Progenitor cell of endocrine pancreas (in vitro differentiated cells): ENCODE measurements at regions not wholly inside any gene's neighbourhood (a gene's known extent, or its start where the extent isn't known, plus 50 kb on each side); places are given as distances from the start of the nearest gene placed in this dataset.
"Not testable (repeated sequence)": the region's sequence is repeated elsewhere in the genome, so short reads cannot be mapped to it uniquely, and the experiment has no call there.

Experiments
- DNase-seq: peaks from one replicate; pipeline ENCODE4 v3.0.0; 2021; ENCODE audit warnings: low spot score; ENCODE audit not compliant: unreplicated experiment
- H3K27ac Mint-ChIP-seq: 2 replicates; pipeline ENCODE4 v1.8.0; 2021; ENCODE audit warnings: mild to moderate bottlenecking, moderate library complexity, mixed read lengths
- H3K27me3 Mint-ChIP-seq: 2 replicates; pipeline ENCODE4 v1.8.0; 2021; ENCODE audit warnings: mixed read lengths
- H3K36me3 Mint-ChIP-seq: 2 replicates; pipeline ENCODE4 v1.8.0; 2022; ENCODE audit warnings: mixed read lengths; ENCODE audit not compliant: insufficient read depth
- H3K4me1 Mint-ChIP-seq: 2 replicates; pipeline ENCODE4 v1.8.0; 2021; ENCODE audit warnings: low read depth, mixed read lengths
- H3K4me3 Mint-ChIP-seq: 2 replicates; pipeline ENCODE4 v1.8.0; 2021; ENCODE audit warnings: low read depth, mild to moderate bottlenecking, moderate library complexity, mixed read lengths
- H3K9me3 Mint-ChIP-seq: 2 replicates; pipeline ENCODE4 v1.8.0; 2021; ENCODE audit warnings: low read depth, mixed read lengths
- TF ChIP-seq, protein P1 (sequence below): fragments of 200-600 bp; sonication (generic); IDR thresholded peaks from one replicate; pipeline ENCODE4 v1.5.0; 2021; ENCODE audit warnings: antibody characterized with exemption, mild to moderate bottlenecking; ENCODE audit not compliant: unreplicated experiment

DNA sequence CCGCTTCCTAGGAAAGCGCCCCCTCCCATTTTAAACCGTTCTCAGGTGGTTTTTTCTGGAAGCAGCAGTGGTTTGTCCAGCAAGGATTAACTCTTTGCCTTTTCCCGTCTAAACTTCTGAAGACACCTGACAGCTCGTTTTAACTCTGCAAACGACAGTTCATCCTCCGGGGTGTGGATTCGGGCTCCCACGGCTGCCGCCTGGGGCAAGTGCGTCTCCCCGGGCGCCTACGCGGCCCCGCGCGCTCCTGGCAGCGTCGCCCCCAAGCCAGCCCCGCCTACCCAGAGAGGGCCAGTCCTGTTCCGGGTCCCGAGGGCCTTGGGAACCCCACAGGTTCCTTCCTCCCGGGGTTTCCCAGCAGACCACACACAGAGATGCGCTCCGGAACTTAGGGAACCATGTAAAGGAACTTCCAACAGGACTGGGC, 54.4 kb downstream of the PRR18 start:
- H3K4me3 Mint-ChIP-seq = peak overlapping the region; percentile 66
- H3K36me3 Mint-ChIP-seq = no peaks in the 10 kb centered on the region
- no peaks in the 10 kb centered on the region for H3K4me1 Mint-ChIP-seq
- no peaks in the 10 kb centered on the region for H3K9me3 Mint-ChIP-seq
- no peak for DNase-seq
- TF ChIP-seq, protein P1, sequence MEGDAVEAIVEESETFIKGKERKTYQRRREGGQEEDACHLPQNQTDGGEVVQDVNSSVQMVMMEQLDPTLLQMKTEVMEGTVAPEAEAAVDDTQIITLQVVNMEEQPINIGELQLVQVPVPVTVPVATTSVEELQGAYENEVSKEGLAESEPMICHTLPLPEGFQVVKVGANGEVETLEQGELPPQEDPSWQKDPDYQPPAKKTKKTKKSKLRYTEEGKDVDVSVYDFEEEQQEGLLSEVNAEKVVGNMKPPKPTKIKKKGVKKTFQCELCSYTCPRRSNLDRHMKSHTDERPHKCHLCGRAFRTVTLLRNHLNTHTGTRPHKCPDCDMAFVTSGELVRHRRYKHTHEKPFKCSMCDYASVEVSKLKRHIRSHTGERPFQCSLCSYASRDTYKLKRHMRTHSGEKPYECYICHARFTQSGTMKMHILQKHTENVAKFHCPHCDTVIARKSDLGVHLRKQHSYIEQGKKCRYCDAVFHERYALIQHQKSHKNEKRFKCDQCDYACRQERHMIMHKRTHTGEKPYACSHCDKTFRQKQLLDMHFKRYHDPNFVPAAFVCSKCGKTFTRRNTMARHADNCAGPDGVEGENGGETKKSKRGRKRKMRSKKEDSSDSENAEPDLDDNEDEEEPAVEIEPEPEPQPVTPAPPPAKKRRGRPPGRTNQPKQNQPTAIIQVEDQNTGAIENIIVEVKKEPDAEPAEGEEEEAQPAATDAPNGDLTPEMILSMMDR = no peak
- no peak overlapping the region for H3K27ac Mint-ChIP-seq
- H3K27me3 Mint-ChIP-seq = peaks cover 60% of the 10 kb centered on the region

DNA sequence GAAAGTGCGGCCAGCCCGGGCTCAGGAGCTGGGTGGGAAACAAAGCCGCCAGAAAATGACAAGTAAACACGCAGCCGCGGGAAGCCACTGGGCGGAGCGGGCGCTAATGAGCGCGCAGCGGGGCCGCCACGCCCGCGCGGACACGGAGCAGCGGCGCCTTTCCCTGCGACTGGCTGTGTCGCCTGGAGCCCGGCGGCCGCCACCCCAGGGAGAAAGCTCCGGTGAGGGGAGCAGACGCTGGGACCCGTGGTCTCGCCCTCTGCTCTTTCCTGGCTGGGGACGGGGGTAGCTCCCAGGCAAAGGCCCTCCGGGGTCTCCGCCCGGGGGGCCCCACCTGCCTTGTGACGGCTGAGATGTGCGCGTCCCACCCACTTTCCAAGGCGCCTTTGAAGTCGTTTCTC, 54.9 kb downstream of the PRR18 start:
- Mint-ChIP-seq H3K4me3 (peak overlapping the region; percentile 66), H3K27me3 (peaks cover 55% of the 10 kb centered on the region), H3K36me3 (no peaks in the 10 kb centered on the region), H3K27ac (no peak overlapping the region), H3K4me1 (no peaks in the 10 kb centered on the region), H3K9me3 (no peaks in the 10 kb centered on the region)
- DNase-seq = no peak
- TF ChIP-seq, protein P1 = no peak

DNA sequence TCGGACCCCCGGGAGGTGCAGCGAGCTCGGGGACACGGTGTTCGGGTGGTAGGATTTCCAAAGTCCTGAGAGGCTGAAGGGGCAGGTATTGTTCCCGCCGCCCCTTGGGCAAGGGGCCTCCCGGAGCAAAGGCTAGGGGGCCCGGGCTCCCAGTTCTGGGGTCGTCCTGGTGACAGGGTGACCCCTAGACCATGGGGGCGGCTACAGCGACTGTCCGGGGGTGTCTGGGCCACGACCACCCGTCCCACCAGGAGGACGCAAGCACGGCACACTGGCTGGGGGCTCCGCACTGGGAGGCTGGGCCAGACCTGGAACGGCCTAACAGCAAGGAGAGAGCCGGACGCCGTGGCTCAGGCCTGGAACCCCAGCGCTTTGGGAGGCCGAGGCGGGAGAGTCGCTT, 55.6 kb downstream of the PRR18 start:
- Mint-ChIP-seq H3K36me3 (no peaks in the 10 kb centered on the region), H3K9me3 (no peaks in the 10 kb centered on the region), H3K4me3 (no peak overlapping the region), H3K4me1 (no peaks in the 10 kb centered on the region), H3K27ac (no peak overlapping the region), H3K27me3 (peaks cover 48% of the 10 kb centered on the region)
- no peak for DNase-seq
- TF ChIP-seq, protein P1 = no peak

DNA sequence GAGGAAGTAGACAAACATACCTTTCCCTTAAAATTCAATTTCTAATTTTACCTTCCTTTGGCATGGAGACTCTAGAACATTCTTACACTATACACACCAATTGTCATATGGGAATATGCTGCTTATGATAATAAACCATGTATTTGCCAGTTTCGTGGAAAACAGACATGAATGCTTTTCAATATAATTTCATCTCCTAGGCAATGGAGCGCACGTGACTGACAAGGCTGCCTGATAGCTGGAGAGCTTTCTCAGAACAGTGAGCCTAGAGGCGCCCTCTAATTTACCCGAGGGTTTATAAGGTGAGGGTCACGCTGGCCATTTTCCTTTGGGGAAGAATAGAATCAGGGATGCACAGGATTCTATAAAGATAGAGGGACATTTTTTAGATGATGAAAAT, 56.5 kb downstream of the PRR18 start:
- Mint-ChIP-seq H3K9me3 (no peaks in the 10 kb centered on the region), H3K4me3 (no peak overlapping the region), H3K27ac (no peak overlapping the region), H3K27me3 (peaks cover 42% of the 10 kb centered on the region), H3K36me3 (no peaks in the 10 kb centered on the region), H3K4me1 (no peaks in the 10 kb centered on the region)
- TF ChIP-seq, protein P1 = no peak
- no peak for DNase-seq

DNA sequence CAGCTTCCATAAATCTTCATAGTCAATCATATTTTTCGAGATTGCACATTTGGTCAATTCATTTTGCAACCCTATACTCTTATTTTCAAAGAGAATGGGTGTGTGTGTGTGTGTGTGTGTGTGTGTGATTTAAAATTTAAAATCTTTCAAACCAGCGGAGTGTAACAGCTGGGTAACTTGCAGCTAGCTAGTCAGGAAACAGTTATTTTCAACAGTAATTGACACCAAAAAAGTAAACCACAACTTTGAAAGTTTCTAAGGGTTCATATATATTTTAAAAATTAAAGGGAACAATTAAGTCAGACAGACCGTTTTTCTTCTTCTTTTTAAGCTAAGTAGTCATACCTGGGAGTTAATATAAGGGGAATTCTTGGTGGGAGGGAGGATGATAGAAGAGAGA, 57.0 kb downstream of the PRR18 start:
- Mint-ChIP-seq H3K27ac (no peak overlapping the region), H3K36me3 (no peaks in the 10 kb centered on the region), H3K4me3 (no peak overlapping the region), H3K4me1 (no peaks in the 10 kb centered on the region), H3K27me3 (peaks cover 42% of the 10 kb centered on the region), H3K9me3 (no peaks in the 10 kb centered on the region)
- DNase-seq = no peak
- TF ChIP-seq, protein P1 = no peak

DNA sequence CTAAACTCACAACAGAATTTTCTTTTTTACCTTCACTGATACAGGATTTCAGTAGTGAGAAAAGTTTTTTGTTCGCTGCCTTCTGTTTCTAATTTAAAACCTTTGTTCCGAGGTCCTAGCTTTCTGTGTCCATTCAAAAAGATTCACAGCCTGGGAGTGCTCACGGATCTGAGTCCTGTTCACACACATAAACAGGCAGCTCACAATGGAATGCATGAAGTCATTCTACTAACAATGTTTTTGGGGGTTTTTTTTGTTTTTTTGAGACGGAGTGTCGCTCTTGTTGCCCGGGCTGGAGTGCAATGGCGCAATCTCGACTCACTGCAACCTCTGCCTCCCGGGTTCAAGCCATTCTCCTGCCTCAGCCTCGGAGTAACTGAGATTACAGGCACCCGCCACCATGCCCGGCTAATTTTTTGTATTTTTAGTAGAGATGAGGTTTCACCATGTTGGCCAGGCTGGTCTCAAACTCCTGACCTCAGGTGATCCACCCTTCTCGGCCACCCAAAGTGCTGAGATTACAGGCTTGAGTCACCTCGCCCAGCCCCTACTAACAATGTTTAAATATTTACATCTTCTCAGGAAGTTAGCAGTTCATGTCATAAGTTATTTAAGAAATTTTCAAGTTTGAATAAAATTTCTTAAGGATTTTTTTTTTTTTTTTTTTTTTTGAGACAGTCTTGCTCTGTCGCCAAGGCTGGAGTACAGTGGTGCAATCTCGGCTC, 59.0 kb downstream of the PRR18 start:
- H3K4me1 Mint-ChIP-seq = not testable (repeated sequence)

More for the DNA sequence above, 59.0 kb downstream of the PRR18 start:
- H3K4me3 Mint-ChIP-seq, DNase-seq, H3K9me3 Mint-ChIP-seq, H3K36me3 Mint-ChIP-seq, H3K27ac Mint-ChIP-seq: not testable (repeated sequence)
- peaks cover 43% of the 10 kb centered on the region for H3K27me3 Mint-ChIP-seq
